ENCODE measurements at regions not wholly inside any gene's neighbourhood (a gene's known extent, or its start where the extent isn't known, plus 50 kb on each side); places are given as distances from the start of the nearest gene placed in this dataset.
"Not testable (repeated sequence)": the region's sequence is repeated elsewhere in the genome, so short reads cannot be mapped to it uniquely, and the experiment has no call there.

GRCh38 chr2:208784774-208785173 is 378.2 kb downstream of the PTH2R start:
- not testable (repeated sequence) for TF ChIP-seq CTCF, POLR2A (IDR thresholded peaks at IDR 0.05)

Measured in esophagus squamous epithelium (tissue), 4 donors.